GM19035 (cell line): ENCODE measurements at regions not wholly inside any gene's neighbourhood (a gene's known extent, or its start where the extent isn't known, plus 50 kb on each side); places are given as distances from the start of the nearest gene placed in this dataset.

ENCODE experiments used
- ATAC-seq: cut with Tn5 transposase; IDR thresholded peaks from one replicate; pipeline ENCODE4 v1.9.1; 2021; ENCODE audit not compliant: unreplicated experiment

DNA sequence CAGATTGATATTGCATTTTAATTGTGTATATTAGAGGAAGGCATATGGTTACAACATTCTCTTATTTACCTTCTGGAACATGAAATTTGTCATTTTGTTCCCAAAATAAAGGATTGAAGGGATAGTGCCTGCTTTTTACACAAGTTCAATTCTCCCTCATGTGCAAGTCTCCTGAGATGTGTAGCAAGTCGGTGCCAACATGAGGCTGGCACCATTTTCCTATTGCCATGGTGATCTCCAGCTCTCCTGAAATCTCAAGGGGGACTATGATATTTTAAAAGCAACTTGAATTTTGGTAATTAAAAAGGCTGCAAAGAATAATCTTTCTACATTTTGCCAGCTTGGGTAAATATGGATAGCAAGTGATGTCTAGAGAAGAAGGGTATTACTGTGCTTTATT, 693.3 kb upstream of the WWC1 start:
- ATAC-seq = no peak

GRCh38 chr5:167602067-167602466, 689.4 kb upstream of the WWC1 start:
- no peak for ATAC-seq

- no peak for ATAC-seq
Measured at GRCh38 chr5:167603135-167603534, 688.3 kb upstream of the WWC1 start.

DNA sequence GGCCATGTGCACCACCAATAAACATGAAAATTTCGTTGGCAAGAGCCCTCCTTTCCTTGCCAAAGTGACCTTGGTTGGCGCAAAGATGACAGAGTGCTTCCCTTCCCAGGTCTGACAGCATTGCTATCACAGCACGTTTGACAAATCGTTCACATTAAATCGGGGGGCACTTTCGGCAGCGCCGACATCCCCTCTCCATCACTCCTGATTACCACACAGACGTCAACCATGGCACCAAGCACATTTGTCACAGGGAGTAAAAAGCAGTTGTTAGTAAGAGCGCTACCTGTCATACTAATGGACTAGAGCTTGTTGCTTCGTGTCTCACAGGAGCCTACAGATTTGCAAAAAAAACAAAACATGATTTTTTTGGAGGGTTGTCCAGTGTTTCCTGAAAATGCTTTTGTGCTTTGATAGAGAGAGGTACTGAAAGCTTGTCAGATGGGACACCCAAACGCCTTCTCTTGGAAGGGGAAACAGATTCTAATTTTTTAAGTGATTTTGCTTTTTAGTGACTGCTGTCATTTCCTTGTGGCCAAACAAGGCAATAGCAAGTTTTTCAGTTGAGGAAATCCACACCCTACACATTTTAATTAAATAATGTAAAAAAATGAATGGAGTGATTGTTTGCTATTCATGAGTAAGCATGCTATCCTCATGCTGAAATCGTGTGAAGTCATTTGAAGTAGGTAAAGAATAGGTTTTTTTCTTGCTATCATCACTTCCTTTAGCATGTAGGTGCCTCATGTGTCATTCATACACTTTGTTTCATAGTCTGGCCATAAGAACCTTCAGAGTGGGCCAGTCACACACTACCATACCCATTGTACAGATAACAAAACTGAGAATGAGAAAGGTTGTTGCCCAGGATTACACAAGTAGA, 682.8 kb upstream of the WWC1 start:
- no peak for ATAC-seq

DNA sequence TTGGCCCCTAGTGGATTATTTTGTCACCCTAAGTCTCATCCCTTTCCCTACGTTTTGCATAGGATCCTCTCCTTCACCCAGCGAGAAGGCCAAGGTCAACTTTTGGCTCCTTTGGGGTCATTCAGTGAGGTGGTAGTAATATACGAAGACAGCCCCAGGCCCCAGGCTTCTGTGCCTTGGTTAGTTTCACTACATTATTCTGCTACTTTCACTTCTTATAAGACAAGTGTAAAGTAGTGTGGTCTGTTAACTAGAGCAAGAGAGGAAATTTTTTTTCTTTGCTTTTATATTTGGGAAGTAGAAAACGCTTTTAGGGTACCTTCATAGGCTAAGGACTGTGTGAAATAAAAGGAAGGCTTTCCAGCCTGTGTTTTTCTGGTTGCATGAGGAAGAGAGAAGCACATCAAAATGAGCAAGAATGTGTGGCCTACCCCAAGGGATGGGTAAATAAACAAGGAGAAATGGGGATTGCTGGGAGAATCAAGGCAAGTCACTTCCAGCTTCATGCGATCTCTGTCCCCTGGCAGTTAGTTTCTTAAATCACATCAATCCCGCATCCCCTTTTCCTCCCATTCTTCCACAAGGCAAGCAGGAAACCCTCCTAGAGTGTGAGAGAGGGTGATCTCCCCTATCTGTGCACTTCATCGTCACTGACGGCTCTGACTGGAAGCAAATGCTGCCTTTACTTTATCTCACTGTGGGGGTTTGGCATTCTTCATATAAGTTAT, 677.0 kb upstream of the WWC1 start:
- no peak for ATAC-seq

DNA sequence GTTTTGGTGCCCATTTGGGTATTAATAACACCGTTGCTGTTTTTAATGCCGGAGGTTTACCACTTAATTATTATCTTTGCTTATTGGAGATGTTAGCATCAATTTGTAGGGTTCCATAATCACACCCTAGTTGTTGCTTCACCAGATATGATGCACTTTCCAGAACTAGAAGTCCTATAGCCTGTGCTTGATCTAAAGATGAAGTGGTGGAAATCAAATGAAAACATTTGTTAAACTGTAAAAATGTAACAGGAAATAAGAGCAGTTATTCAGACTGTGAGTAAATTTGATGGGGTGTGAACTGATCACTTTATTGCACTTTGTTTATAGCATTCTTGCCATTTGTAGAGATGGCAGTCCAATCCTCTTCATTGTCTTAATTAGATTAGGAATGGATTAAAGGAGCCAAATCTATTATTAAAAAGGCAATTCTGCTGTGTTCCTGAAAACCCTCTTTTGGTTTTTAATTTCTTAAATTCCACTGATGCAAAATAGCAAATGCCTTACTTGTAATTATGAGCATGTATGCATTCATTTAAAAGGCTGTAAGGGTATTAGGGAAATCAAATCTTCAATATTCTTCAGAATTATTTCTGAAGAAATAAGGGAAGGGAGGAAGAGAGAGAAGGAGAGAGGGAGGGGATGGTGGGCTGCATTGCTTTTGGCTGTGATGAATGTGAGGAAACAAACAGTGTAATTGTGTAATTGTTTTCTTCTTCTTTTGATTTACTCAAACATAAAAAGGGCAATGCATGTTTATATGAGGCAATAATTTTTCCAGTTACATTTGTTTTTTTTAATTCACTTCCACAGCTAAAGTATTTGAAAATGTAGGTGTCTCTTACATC, 675.2 kb upstream of the WWC1 start:
- ATAC-seq = no peak

DNA sequence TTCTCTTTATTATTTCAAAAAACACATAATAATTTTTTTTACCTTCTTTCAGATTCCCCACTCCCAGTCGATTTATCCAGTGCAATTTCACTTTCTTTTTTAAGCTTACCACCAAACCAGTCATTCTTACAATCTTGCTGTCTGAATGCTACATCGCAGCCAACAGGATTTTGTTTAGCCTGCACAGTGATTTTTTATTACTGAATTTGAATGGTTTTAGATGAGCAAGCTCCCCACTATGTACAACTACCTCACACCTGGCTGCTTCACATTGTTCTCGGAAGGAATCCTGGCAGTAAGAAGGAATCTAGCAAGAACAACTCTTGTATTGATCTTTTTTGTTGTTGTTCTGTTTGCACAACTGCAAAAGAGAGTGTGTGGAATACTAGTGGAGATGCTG, 668.1 kb upstream of the WWC1 start:
- ATAC-seq = no peak

GRCh38 chr5:167624053-167624452, 667.4 kb upstream of the WWC1 start:
- ATAC-seq = no peak

DNA sequence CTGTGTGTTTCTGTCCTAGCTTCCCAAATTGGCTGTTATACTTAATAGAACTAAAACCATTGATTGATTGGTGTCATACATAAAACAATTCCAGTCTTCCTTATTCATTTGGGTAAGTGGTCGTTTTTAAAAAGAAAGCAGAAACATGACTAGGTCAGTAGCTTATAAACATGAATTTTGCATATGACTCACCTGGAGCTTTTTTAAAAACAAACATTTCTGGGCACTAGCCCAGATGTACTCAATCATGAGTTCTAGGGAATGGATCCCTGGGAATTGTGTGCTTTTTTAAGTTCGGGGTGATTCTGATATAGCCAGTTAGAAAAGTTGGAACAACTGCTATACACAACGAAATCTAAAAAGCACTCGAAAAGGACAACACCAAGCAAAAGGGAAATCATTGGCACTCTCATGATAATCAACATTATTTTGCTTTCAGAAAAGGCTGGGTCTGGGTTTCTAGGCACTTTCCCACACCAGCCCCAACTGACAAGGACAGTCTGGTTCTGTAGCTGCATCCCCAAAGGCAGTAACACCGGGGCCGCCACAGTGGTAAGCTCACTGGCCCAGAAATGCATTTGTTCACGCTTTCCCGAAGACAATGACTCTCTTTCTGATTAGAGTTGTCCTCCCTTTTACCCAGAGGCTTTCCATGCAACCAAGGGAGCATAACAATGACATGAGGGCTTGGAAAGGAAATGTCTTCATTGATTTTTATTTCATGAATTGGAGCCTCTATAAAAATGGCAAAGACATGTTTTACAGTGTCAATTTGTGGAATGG, 664.9 kb upstream of the WWC1 start:
- ATAC-seq = no peak

DNA sequence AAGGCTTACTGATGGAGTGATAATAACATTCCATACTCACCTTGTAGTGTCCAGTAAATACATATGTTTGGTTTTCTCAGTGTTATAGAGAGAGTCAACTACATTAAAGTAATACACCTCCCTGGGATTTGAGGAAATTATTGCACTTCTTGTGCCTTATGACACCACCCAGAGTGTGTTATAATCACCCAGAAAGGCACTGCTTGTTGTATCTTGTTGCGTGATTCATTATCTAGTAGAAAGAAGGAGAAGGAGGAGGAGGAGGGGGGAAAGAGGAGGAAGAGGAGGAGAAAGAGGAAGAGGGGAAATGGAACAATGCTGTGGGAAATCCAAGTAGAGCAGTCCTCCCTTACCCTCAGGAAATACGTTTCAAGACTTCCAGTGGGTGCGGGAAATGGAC, 661.8 kb upstream of the WWC1 start:
- ATAC-seq = no peak

DNA sequence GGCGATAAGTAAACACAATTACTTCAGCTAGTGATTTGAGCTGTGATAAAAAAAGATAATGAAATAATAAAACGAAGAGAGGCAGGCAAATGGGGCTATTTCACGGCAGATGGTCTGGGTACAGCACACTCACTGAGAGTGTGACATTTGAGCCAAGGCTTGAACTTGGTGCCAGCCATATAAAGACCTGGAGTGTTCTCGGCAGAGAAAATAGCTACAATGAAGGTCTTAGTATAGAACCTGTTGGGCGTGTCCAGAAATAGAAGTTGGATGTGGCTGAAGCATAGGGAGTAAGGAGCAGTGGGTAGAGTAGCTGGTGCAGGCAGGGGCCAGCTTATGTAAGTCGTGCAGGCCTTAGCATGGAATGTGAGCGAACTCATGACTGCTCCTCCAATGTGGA, 660.3 kb upstream of the WWC1 start:
- ATAC-seq = no peak

DNA sequence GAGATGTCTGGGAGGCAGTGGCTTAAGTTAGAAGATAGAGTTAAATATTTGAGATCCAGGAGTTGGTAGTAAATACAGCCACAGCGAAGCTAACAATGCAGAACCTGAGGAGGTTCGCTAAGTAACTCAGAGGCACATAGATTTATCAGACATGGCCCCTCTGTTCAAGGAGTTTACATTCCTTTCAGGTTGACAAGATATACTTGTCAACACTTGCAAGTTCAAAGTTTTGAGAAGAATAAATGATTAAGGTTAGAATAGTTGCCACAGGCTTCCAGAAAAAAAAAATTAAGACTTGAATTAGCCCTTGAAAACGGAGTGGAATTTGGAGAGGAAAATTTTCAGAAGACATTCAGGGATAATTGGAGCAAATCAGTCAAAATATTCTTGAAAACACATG, 658.3 kb upstream of the WWC1 start:
- ATAC-seq = no peak

GRCh38 chr5:167633931-167634341, 657.5 kb upstream of the WWC1 start:
- ATAC-seq = no peak

GRCh38 chr5:167634432-167634831, 657.0 kb upstream of the WWC1 start:
- ATAC-seq = no peak

DNA sequence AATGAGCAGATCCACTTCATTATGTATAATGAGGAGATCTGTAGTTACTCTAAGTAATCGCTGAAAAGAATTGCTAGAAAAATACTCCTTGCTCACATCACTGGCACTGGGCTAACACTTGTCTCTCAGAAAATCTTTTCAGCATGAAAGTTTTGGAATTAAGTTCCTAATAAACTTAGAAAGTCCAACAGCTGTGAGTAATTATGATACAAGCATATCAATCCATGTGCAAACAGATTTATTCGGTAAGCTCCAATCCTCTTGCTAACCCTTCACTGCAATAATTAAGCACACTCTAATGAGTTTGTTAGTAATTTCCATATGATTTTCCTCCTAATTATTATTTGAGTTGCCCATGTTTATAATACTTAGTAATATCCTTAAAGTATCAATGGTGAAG, 652.6 kb upstream of the WWC1 start:
- ATAC-seq = no peak

DNA sequence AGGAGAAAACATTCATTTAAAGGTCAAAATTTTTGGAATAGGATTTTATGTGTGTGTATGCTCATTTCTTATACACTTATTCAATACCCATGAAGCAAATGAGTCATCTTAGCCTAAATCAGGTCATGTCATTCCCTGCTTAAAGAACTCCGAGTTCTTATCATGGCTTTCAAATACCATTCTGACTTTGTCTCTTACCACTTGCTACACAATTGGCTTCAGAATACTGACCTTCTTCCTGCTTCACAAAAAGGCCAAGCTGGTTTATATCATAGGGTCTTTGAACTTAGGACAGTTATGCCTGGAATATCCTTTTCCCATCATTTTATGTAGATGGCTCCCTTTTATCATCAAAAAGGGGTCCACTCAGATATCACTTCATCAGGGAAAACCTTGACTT, 652.2 kb upstream of the WWC1 start:
- ATAC-seq = no peak

DNA sequence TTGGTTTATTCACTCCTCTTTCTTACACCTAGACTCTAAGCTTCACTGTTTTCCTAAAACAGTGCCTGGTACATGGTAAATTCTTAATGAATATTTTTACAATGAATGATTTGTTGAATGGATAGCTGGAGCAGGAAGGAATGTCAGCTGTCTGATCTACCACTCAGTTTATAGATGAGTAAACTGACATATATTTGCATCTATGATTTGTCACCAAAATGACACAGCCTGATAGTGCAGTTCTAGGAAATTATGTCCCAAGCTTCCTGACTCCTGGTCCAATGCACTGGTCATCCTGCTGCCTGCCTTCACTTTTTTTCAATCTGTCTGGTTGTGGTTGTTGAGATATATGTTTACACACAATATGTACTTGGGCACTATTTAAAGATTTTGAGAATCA, 651.7 kb upstream of the WWC1 start:
- no peak for ATAC-seq

DNA sequence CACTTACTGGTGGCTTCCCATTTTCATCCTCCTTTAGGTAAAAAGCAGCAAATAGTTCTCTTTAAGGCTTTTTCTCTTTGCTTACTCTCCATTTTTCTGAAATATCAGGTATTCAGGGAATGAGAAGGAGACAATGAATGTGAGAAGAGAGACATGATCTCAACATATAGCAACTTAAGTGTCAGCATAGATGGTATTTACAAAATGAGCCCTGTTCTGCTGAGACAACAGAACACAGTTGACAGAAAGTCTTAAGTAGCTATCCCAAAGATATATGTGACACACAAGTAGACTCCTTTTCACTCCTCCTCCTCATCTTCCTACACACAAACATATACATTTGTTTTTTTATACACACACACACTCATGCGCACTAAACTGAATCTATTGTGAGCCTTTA, 649.3 kb upstream of the WWC1 start:
- ATAC-seq = no peak

DNA sequence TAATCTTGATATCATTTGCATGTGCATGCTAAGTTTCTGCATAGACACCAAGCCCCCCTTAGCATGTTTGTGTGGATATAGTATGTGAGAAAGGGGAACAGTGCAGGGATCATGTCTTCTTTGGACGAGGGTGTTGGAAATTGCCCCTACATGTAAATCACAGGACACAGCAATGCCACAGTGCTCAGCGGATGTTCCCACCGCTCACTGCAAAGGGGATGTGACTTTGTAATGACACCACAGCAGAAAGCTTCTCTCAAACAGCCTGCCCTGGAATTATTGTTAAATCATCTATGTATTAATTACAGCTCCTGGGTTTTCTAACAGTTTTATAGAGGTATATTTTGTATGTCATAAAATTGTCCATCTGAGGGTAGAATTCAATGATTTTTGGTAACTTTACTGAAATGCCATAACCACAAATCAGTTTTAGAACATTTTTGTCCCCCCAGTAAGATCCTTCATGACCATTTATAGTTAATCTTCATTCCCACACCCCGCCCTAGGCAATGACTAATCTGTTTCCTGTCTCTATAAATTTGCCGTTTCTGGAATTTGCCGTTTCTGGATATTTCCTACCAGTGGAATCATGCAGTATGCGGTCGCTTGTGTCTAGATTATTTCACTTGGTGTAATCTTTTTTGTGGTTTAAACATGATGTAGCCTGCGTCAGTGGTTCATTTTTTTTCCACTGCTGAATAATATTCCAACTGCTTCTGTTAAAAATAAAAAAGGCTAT, 648.5 kb upstream of the WWC1 start:
- no peak for ATAC-seq

DNA sequence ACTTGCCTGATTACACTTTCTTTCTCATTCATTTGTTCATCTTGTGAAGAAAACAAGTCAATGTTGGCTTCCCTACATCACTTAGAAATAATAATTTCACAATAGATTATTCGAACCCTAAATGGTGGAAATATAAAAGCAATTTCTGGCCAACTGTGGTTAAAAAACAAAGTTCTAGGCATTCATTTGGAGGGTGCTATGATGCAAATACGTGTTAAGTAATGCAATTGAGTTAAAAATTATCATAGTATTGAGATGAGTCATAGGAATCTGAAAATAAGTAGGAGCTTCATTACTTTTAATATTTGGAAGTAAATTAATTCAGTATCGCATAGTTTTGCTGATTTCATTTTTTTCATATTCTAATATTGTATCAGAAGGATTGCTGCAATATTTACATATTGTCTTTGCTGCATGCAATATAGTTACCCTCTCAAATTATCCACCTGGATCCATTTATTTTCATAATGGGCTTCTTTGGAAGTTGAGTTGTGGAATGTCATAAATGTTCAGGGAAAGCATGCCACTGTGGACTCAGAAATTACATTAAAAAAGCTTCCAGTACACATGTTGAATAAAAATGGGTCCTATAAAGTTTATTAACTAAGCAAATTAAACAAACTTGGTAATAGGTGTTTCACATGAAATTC, 647.7 kb upstream of the WWC1 start:
- ATAC-seq = no peak
